ENCODE measurements at regions not wholly inside any gene's neighbourhood (a gene's known extent, or its start where the extent isn't known, plus 50 kb on each side); places are given as distances from the start of the nearest gene placed in this dataset.

GRCh38 chr20:48201188-48201587, 415.9 kb upstream of the SULF2 start:
- no peaks in the 10 kb centered on the region for H3K9me3 Mint-ChIP-seq
- CTCF ChIA-PET = no interaction called here
- no peak for ATAC-seq
- TF ChIP-seq CTCF (IDR thresholded peaks at IDR 0.05) = no peak
- no peaks in the 10 kb centered on the region for H3K36me3 Mint-ChIP-seq (ENCODE audit: low read depth)
- intact Hi-C loops (cut with micrococcal nuclease) = no loop called here
- H3K4me3 Mint-ChIP-seq = no peak overlapping the region
- H3K4me1 Mint-ChIP-seq (ENCODE audit: low read depth) = no peaks in the 10 kb centered on the region
- POLR2A ChIA-PET = no interaction called here
- DNase-seq = no peak
- peaks cover 2% of the 10 kb centered on the region for H3K27me3 Mint-ChIP-seq
- no peak overlapping the region for H3K27ac Mint-ChIP-seq

- H3K9me3 Mint-ChIP-seq = no peaks in the 10 kb centered on the region
- DNase-seq (no peak), ATAC-seq (no peak)
- H3K36me3 Mint-ChIP-seq (ENCODE audit: low read depth) = no peaks in the 10 kb centered on the region
- H3K27me3 Mint-ChIP-seq = peaks cover 2% of the 10 kb centered on the region
- no peaks in the 10 kb centered on the region for H3K4me1 Mint-ChIP-seq (ENCODE audit: low read depth)
- intact Hi-C loops (cut with micrococcal nuclease) = no loop called here
- ChIA-PET CTCF (no interaction called here), POLR2A (no interaction called here)
- H3K27ac Mint-ChIP-seq = no peak overlapping the region
- no peak overlapping the region for H3K4me3 Mint-ChIP-seq
- no peak for TF ChIP-seq CTCF (IDR thresholded peaks at IDR 0.05)
Observed at GRCh38 chr20:48198929-48199451, 413.7 kb upstream of the SULF2 start.

- intact Hi-C loops (cut with micrococcal nuclease) = no loop called here
- H3K36me3 Mint-ChIP-seq (ENCODE audit: low read depth) = no peaks in the 10 kb centered on the region
Observed at GRCh38 chr20:48197066-48197465, 411.8 kb upstream of the SULF2 start.

GRCh38 chr20:48196486-48196885, 411.2 kb upstream of the SULF2 start:
- no peak for TF ChIP-seq CTCF (IDR thresholded peaks at IDR 0.05)
- intact Hi-C loops (cut with micrococcal nuclease) = no loop called here
- DNase-seq = no peak
- no peak for ATAC-seq
- peaks cover 2% of the 10 kb centered on the region for H3K27me3 Mint-ChIP-seq
- H3K36me3 Mint-ChIP-seq (ENCODE audit: low read depth) = no peaks in the 10 kb centered on the region
- ChIA-PET POLR2A (no interaction called here), CTCF (no interaction called here)
- H3K4me1 Mint-ChIP-seq (ENCODE audit: low read depth) = no peaks in the 10 kb centered on the region
- no peak overlapping the region for H3K27ac Mint-ChIP-seq
- no peak overlapping the region for H3K4me3 Mint-ChIP-seq
- H3K9me3 Mint-ChIP-seq = no peaks in the 10 kb centered on the region

More at GRCh38 chr20:48197066-48197465, 411.8 kb upstream of the SULF2 start:
- ChIA-PET POLR2A (no interaction called here), CTCF (no interaction called here)
- no peak for DNase-seq
- no peak for TF ChIP-seq CTCF (IDR thresholded peaks at IDR 0.05)
- Mint-ChIP-seq H3K27me3 (peaks cover 2% of the 10 kb centered on the region), H3K27ac (no peak overlapping the region), H3K9me3 (no peaks in the 10 kb centered on the region), H3K4me1 (ENCODE audit: low read depth) (no peaks in the 10 kb centered on the region), H3K4me3 (no peak overlapping the region)
- no peak for ATAC-seq

- H3K27ac Mint-ChIP-seq = no peak overlapping the region
- H3K4me1 Mint-ChIP-seq (ENCODE audit: low read depth) = no peaks in the 10 kb centered on the region
- H3K4me3 Mint-ChIP-seq = no peak overlapping the region
- ChIA-PET POLR2A (no interaction called here), CTCF (interaction anchor here (0.6 kb wide), 1 partner anchor 75 kb away, joined by 3 read pairs; no protein-coding TSS in a partner anchor)
- DNase-seq = no peak
- H3K27me3 Mint-ChIP-seq = peaks cover 2% of the 10 kb centered on the region
- ATAC-seq = no peak
- no peaks in the 10 kb centered on the region for H3K36me3 Mint-ChIP-seq (ENCODE audit: low read depth)
- no peak for TF ChIP-seq CTCF (IDR thresholded peaks at IDR 0.05)
- no peaks in the 10 kb centered on the region for H3K9me3 Mint-ChIP-seq
- intact Hi-C loops (cut with micrococcal nuclease) = no loop called here
Observed at GRCh38 chr20:48196001-48196400, 410.7 kb upstream of the SULF2 start.
